HG03064 (cell line): ENCODE measurements at regions not wholly inside any gene's neighbourhood (a gene's known extent, or its start where the extent isn't known, plus 50 kb on each side); places are given as distances from the start of the nearest gene placed in this dataset.

Source experiments
- ATAC-seq: cut with Tn5 transposase; IDR thresholded peaks from one replicate; pipeline ENCODE4 v1.9.1; 2021; ENCODE audit warnings: low read depth; ENCODE audit not compliant: unreplicated experiment

GRCh38 chr10:113317489-113317888 is 235.4 kb upstream of the HABP2 start:
- no peak for ATAC-seq

GRCh38 chr10:113319479-113319878 is 233.4 kb upstream of the HABP2 start:
- no peak for ATAC-seq

DNA sequence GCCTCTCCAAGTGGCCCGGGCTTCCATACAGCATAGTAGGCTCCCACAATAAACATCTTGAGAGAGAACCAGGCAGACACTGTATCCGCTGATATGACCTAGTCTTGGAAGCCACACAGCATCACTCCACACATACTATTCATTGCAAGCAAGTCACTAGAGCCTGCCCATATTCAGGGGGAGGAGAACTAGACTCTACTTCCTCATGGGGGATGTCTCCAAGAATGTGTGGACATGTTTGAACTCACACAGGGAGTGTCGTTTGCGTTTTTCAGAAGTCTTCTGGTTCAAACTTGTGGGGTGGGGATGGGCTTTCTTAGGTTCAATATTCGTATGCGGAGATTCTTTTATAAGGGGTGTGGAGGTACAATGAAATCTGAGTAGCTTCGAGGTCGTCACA is 232.6 kb upstream of the HABP2 start:
- ATAC-seq, result no peak

DNA sequence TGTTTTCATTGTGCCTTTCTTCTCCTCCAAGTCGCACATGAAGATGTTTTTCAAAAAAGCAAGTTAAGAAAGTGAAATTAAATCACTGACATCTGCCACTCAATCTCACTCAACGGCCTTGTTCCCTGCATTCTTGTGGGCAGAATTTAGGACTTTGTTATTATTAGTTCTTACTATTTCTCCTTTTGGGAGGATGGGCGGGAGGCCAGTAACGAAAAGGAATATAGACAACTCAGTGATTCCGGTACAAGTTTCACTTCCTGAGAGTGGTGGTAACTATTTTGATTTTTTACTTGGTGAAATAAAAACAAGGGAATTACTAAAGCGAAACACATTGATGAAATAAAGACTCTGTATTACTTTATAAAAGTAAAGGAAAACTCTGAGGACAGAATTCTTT is 231.9 kb upstream of the HABP2 start:
- ATAC-seq, result no peak

DNA sequence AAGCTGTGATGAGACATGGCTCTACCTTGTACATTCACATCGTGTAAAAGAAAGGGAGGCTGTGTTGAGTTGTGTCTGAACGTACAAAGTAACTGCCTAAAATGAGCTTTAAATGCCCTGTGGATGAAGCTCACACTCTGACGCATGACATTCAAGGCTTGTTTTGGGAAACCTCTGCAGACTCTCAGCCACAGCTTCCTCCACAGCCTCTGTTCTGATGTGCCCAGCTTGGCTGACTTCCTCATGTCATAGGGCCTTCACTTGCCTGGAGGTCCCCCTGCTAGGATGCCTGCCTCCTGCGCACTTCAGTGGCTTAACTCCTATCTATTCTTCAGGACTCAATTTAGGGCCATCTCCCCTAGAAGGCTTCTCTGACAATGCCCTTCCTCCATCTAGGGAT is 230.0 kb upstream of the HABP2 start:
- ATAC-seq, result no peak

DNA sequence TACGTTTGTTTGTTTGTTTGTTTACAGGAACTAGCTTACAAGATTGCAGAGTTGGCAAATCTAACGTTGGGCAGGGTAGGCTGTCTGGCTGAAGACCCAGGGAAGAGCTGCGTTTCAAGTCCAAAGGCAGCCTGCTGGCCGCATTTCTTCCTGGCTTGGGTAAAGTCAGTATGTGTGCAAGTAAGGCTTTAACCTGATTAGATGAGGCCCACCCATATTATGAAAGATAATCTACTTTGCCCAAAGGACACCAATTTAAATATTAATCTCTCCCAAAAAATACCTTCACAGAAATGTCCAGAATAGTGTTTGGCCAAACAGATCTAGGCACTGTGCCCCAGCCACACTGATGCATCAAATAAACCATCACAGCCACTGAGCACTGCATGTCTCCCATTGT is 228.9 kb upstream of the HABP2 start:
- ATAC-seq, result no peak

DNA sequence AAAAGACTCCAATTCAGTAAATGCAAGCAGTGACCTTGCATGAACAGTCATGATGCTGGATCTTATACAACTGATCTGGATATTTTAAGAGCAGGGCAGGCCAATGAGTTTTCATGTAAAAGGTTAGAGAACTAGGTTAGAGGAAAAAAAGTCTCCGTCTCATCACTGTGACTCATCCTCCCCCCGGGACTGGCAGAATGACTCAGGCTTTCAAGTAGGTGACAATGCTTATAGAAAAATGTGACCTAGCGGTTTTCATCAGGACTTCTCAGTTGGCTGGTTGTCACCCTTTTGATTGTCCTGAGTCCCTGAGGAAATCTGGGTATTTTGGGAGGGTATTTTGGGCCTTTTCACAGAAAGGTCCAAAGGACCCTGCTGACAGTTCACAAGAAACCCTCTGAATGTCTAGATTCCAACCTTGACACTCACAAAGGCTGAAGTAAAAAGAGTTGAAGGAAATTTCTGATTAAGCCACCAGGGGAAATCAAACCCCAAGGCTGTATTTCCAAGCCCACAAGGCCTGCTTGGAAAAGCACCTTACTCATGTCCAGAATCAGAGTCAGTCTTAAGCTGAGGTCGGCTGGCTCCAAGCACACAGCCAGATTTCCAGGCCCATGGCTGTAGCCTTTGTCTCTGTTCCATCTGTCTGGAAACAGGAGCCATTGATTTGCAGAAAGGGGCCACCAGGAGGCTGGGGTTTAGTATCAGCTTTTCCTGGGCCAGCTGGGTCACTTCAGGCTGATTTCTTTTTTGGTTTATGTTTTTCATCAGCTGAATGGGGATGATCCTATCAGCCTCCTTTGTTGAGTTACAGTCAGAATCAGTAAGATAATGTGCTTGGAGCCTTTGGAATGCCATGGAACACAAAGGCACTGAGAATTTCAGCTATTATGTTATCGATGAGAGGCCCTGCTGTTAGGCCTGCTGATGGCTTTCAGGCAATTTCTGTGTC is 226.4 kb upstream of the HABP2 start:
- ATAC-seq, result peak; percentile 95

- no peak for ATAC-seq
These were observed 223.7 kb upstream of the HABP2 start for GRCh38 chr10:113329121-113329596.

DNA sequence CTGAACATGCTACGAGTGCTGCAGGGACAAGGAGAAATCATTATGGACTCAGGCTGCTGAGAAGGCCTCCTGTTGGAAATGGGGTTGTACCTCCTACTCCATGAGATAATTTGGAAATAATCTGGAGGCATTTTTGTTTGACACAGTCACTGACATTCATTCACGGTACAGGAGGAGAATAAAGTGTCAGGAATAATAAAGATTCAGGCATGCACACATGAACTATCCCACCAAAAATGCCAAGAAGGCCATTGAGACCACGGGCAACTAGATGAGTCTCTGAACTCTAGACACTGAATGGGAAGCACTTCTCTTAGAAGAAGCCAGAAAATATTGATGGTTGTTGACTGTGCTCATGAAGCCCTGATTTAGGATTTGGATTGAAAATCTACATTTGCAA is 220.9 kb upstream of the HABP2 start:
- no peak for ATAC-seq

- no peak for ATAC-seq
These were observed 219.5 kb upstream of the HABP2 start for GRCh38 chr10:113333313-113333712.

- no peak for ATAC-seq
These were observed 217.3 kb upstream of the HABP2 start for GRCh38 chr10:113335592-113335991.

GRCh38 chr10:113336549-113337130 is 216.2 kb upstream of the HABP2 start:
- ATAC-seq, result no peak

GRCh38 chr10:113337142-113337541 is 215.7 kb upstream of the HABP2 start:
- no peak for ATAC-seq

GRCh38 chr10:113339121-113339520 is 213.7 kb upstream of the HABP2 start:
- ATAC-seq, result no peak

GRCh38 chr10:113340282-113340681 is 212.6 kb upstream of the HABP2 start:
- no peak for ATAC-seq

- no peak for ATAC-seq
These were observed 211.7 kb upstream of the HABP2 start for GRCh38 chr10:113341138-113341537.

- no peak for ATAC-seq
These were observed 206.8 kb upstream of the HABP2 start for GRCh38 chr10:113345826-113346624.

- ATAC-seq, result no peak
These were observed 205.3 kb upstream of the HABP2 start for GRCh38 chr10:113347508-113347907.

DNA sequence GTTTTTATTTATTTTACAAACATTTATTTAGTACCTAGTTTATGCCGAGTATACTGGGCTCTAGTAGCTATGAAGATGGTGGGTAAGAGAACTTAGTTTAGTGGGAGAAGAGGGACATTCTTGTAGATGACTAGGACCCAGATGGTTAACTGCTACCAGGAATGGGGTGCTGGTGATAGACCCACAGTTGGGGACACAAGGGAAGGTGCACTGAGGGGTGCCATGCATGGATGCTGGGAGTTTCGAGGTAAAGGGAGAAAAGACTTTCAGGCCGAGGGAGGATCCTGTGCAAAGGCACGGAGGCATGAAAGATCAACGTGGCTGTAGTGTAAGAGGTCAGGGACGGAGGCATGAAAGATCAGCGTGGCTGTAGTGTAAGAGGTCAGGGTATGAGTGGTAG is 204.2 kb upstream of the HABP2 start:
- no peak for ATAC-seq

- ATAC-seq, result no peak
These were observed 202.4 kb upstream of the HABP2 start for GRCh38 chr10:113350311-113351040.
